ENCODE measurements at regions not wholly inside any gene's neighbourhood (a gene's known extent, or its start where the extent isn't known, plus 50 kb on each side); places are given as distances from the start of the nearest gene placed in this dataset.

- no peak for TF ChIP-seq EZH2 (IDR thresholded peaks at IDR 0.05)
- no peak for TF ChIP-seq POLR2AphosphoS5 (IDR thresholded peaks at IDR 0.05; ENCODE audit: borderline replicate concordance, low read depth, low read length)
- TF ChIP-seq FOXP2 (optimal IDR thresholded peaks at IDR 0.05; ENCODE audit: control extremely low read depth, extremely low read length, insufficient read depth), result no peak
- DNase-seq (ENCODE audit: low read depth, low spot score), result no peak
- Histone ChIP-seq H3K9me3 (ENCODE audit: low read depth, low read length) (no peaks in the 10 kb centered on the region; the same call in 1 of the 2 replicates), H3K36me3 (ENCODE audit: insufficient read depth, low read length) (no peaks in the 10 kb centered on the region), H3K4me3 (no peak overlapping the region), H3K9ac (ENCODE audit: insufficient read length) (no peak overlapping the region), H3K27ac (no peak overlapping the region)
Measured at GRCh38 chr5:103941596-103941995, 379.0 kb upstream of the NUDT12 start.

- peak overlapping the region; percentile 35; the same call in 1 of the 2 replicates for H3K4me3 ChIP-seq
- H3K9ac ChIP-seq (ENCODE audit: insufficient read length), result no peak overlapping the region
- no peak for TF ChIP-seq EZH2 (IDR thresholded peaks at IDR 0.05)
- TF ChIP-seq POLR2AphosphoS5 (IDR thresholded peaks at IDR 0.05; ENCODE audit: borderline replicate concordance, low read depth, low read length), result no peak
- TF ChIP-seq FOXP2 (optimal IDR thresholded peaks at IDR 0.05; ENCODE audit: control extremely low read depth, extremely low read length, insufficient read depth), result no peak
- H3K9me3 ChIP-seq (ENCODE audit: low read depth, low read length), result no peaks in the 10 kb centered on the region; the same call in 1 of the 2 replicates
- H3K36me3 ChIP-seq (ENCODE audit: insufficient read depth, low read length), result no peaks in the 10 kb centered on the region
- H3K27ac ChIP-seq, result peak overlapping the region; percentile 29; the same call in 1 of the 2 replicates
- DNase-seq (ENCODE audit: low read depth, low spot score), result no peak
Measured at GRCh38 chr5:103938146-103938695, 375.6 kb upstream of the NUDT12 start.

GRCh38 chr5:103929338-103930013 lies 366.9 kb upstream of the NUDT12 start:
- H3K9me3 ChIP-seq (ENCODE audit: low read depth, low read length), result no peaks in the 10 kb centered on the region

GRCh38 chr5:103927739-103928138 lies 365.1 kb upstream of the NUDT12 start:
- H3K9ac ChIP-seq (ENCODE audit: insufficient read length), result no peak overlapping the region
- TF ChIP-seq POLR2AphosphoS5 (IDR thresholded peaks at IDR 0.05; ENCODE audit: borderline replicate concordance, low read depth, low read length) (no peak), FOXP2 (optimal IDR thresholded peaks at IDR 0.05; ENCODE audit: control extremely low read depth, extremely low read length, insufficient read depth) (no peak), EZH2 (IDR thresholded peaks at IDR 0.05) (no peak)
- H3K36me3 ChIP-seq (ENCODE audit: insufficient read depth, low read length), result no peaks in the 10 kb centered on the region
- H3K9me3 ChIP-seq (ENCODE audit: low read depth, low read length), result no peaks in the 10 kb centered on the region
- H3K4me3 ChIP-seq, result no peak overlapping the region
- H3K27ac ChIP-seq, result no peak overlapping the region
- no peak for DNase-seq (ENCODE audit: low read depth, low spot score)

More at GRCh38 chr5:103929338-103930013, 366.9 kb upstream of the NUDT12 start:
- Histone ChIP-seq H3K27ac (no peak overlapping the region), H3K36me3 (ENCODE audit: insufficient read depth, low read length) (no peaks in the 10 kb centered on the region), H3K9ac (ENCODE audit: insufficient read length) (no peak overlapping the region), H3K4me3 (no peak overlapping the region)
- no peak for DNase-seq (ENCODE audit: low read depth, low spot score)
- TF ChIP-seq FOXP2 (optimal IDR thresholded peaks at IDR 0.05; ENCODE audit: control extremely low read depth, extremely low read length, insufficient read depth) (no peak), POLR2AphosphoS5 (IDR thresholded peaks at IDR 0.05; ENCODE audit: borderline replicate concordance, low read depth, low read length) (no peak), EZH2 (IDR thresholded peaks at IDR 0.05) (no peak)

- DNase-seq (ENCODE audit: low read depth, low spot score), result no peak
- no peak overlapping the region for H3K4me3 ChIP-seq
- H3K9ac ChIP-seq (ENCODE audit: insufficient read length), result no peak overlapping the region
- TF ChIP-seq EZH2 (IDR thresholded peaks at IDR 0.05), result no peak
- no peak for TF ChIP-seq POLR2AphosphoS5 (IDR thresholded peaks at IDR 0.05; ENCODE audit: borderline replicate concordance, low read depth, low read length)
- no peak for TF ChIP-seq FOXP2 (optimal IDR thresholded peaks at IDR 0.05; ENCODE audit: control extremely low read depth, extremely low read length, insufficient read depth)
- H3K36me3 ChIP-seq (ENCODE audit: insufficient read depth, low read length), result no peaks in the 10 kb centered on the region
- no peaks in the 10 kb centered on the region for H3K9me3 ChIP-seq (ENCODE audit: low read depth, low read length)
- no peak overlapping the region for H3K27ac ChIP-seq
Measured at GRCh38 chr5:103923616-103924168, 361.1 kb upstream of the NUDT12 start.

GRCh38 chr5:103919506-103919905 lies 356.9 kb upstream of the NUDT12 start:
- peak overlapping the region; percentile 58 for H3K27ac ChIP-seq
- H3K4me3 ChIP-seq, result no peak overlapping the region
- no peaks in the 10 kb centered on the region for H3K36me3 ChIP-seq (ENCODE audit: insufficient read depth, low read length)
- no peak for DNase-seq (ENCODE audit: low read depth, low spot score)
- no peak overlapping the region for H3K9ac ChIP-seq (ENCODE audit: insufficient read length)
- TF ChIP-seq POLR2AphosphoS5 (IDR thresholded peaks at IDR 0.05; ENCODE audit: borderline replicate concordance, low read depth, low read length) (no peak), FOXP2 (optimal IDR thresholded peaks at IDR 0.05; ENCODE audit: control extremely low read depth, extremely low read length, insufficient read depth) (no peak), EZH2 (IDR thresholded peaks at IDR 0.05) (no peak)
- H3K9me3 ChIP-seq (ENCODE audit: low read depth, low read length), result no peaks in the 10 kb centered on the region

- peak overlapping the region; percentile 8; the same call in 1 of the 2 replicates for H3K4me3 ChIP-seq
- no peaks in the 10 kb centered on the region for H3K36me3 ChIP-seq (ENCODE audit: insufficient read depth, low read length)
- no peak for TF ChIP-seq POLR2AphosphoS5 (IDR thresholded peaks at IDR 0.05; ENCODE audit: borderline replicate concordance, low read depth, low read length)
- TF ChIP-seq FOXP2 (optimal IDR thresholded peaks at IDR 0.05; ENCODE audit: control extremely low read depth, extremely low read length, insufficient read depth), result no peak
- TF ChIP-seq EZH2 (IDR thresholded peaks at IDR 0.05), result no peak
- H3K27ac ChIP-seq, result peak overlapping the region; percentile 58
- DNase-seq (ENCODE audit: low read depth, low spot score), result peak; percentile 70
- H3K9me3 ChIP-seq (ENCODE audit: low read depth, low read length), result no peaks in the 10 kb centered on the region
- H3K9ac ChIP-seq (ENCODE audit: insufficient read length), result no peak overlapping the region
Measured at GRCh38 chr5:103918668-103919367, 356.2 kb upstream of the NUDT12 start.

- TF ChIP-seq FOXP2 (optimal IDR thresholded peaks at IDR 0.05; ENCODE audit: control extremely low read depth, extremely low read length, insufficient read depth) (no peak), POLR2AphosphoS5 (IDR thresholded peaks at IDR 0.05; ENCODE audit: borderline replicate concordance, low read depth, low read length) (no peak), EZH2 (IDR thresholded peaks at IDR 0.05) (no peak)
- Histone ChIP-seq H3K27ac (no peak overlapping the region), H3K9ac (ENCODE audit: insufficient read length) (no peak overlapping the region)
Measured at GRCh38 chr5:103915081-103915480, 352.5 kb upstream of the NUDT12 start.

More at GRCh38 chr5:103915081-103915480, 352.5 kb upstream of the NUDT12 start:
- DNase-seq (ENCODE audit: low read depth, low spot score), result no peak
- no peaks in the 10 kb centered on the region for H3K36me3 ChIP-seq (ENCODE audit: insufficient read depth, low read length)
- no peak overlapping the region for H3K4me3 ChIP-seq
- H3K9me3 ChIP-seq (ENCODE audit: low read depth, low read length), result no peaks in the 10 kb centered on the region

Data from SK-N-MC (cell line).